Caco-2 (cell line): ENCODE measurements at regions not wholly inside any gene's neighbourhood (a gene's known extent, or its start where the extent isn't known, plus 50 kb on each side); places are given as distances from the start of the nearest gene placed in this dataset.

Source experiments
- BruUV-seq: library from RNA; stranded (reverse); fragments of 400-500 nt; replicated peaks from 2 replicates; lab custom pipeline; 2021; lab: Mats Ljungman, UMichigan
- CTCF ChIA-PET: fragments of 300-600 bp; sonication (Branson Sonifier 250); formaldehyde crosslinking; loops from one replicate; lab custom pipeline; 2022; ENCODE audit warnings: antibody characterized with exemption; lab: Charles Lee
- POLR2A ChIA-PET: fragments of 300-600 bp; sonication (Branson Sonifier 250); formaldehyde crosslinking; loops from one replicate; lab custom pipeline; 2022; ENCODE audit warnings: antibody characterized with exemption; lab: Charles Lee
- DNase-seq, 2 experiments: peaks; one replicate each; pipeline versions ENCODE4 v3.0.0 to v3.0.0-alpha.2; 2020 to 2022
- H3K27me3 ChIP-seq: replicated peaks from 2 replicates; pipeline ENCODE4 v1.6.0; 2011; ENCODE audit warnings: low read length; ENCODE audit not compliant: control insufficient read depth, insufficient read depth
- H3K36me3 ChIP-seq: 2 replicates; pipeline ENCODE4 v1.5.1; 2011; ENCODE audit warnings: low read length; ENCODE audit not compliant: control insufficient read depth, insufficient read depth
- H3K4me1 ChIP-seq: fragments of 250-450 bp; sonication (Bioruptor Pico); 2 replicates; pipeline ENCODE4 v1.5.1; 2020; ENCODE audit warnings: mild to moderate bottlenecking
- H3K4me3 ChIP-seq: 2 replicates; pipeline ENCODE4 v1.5.1; 2011; ENCODE audit warnings: low read depth, mild to moderate bottlenecking, control low read depth, low read length
- H3K9me3 ChIP-seq: fragments of 250-450 bp; sonication (Bioruptor Pico); 2 replicates; pipeline ENCODE4 v1.5.1; 2020; ENCODE audit warnings: mild to moderate bottlenecking, moderate library complexity
- H3K27ac Mint-ChIP-seq: one replicate; pipeline ENCODE4 v1.8.0; 2022; ENCODE audit warnings: mixed read lengths; ENCODE audit not compliant: unreplicated experiment
- H3K27me3 Mint-ChIP-seq: one replicate; pipeline ENCODE4 v1.8.0; 2022; ENCODE audit warnings: mixed read lengths; ENCODE audit not compliant: insufficient read depth, unreplicated experiment
- H3K36me3 Mint-ChIP-seq: one replicate; pipeline ENCODE4 v1.8.0; 2022; ENCODE audit warnings: mild to moderate bottlenecking, mixed read lengths; ENCODE audit not compliant: insufficient read depth, unreplicated experiment
- H3K4me1 Mint-ChIP-seq: one replicate; pipeline ENCODE4 v1.8.0; 2022; ENCODE audit warnings: low read depth, mixed read lengths; ENCODE audit not compliant: unreplicated experiment
- H3K4me3 Mint-ChIP-seq: one replicate; pipeline ENCODE4 v1.8.0; 2022; ENCODE audit warnings: mild to moderate bottlenecking, moderate library complexity, mixed read lengths; ENCODE audit not compliant: unreplicated experiment
- H3K9me3 Mint-ChIP-seq: one replicate; pipeline ENCODE4 v1.8.0; 2022; ENCODE audit warnings: mixed read lengths; ENCODE audit not compliant: unreplicated experiment
- intact Hi-C: fragments of 100-400 bp; cut with micrococcal nuclease; formaldehyde crosslinking; loops from one replicate; pipeline ENCODE4 v1.10.0; 2022; ENCODE audit not compliant: unreplicated experiment
- TF ChIP-seq, protein P1 (sequence below), 2 experiments: fragments of 200-600 bp in 1 of 2; IDR thresholded peaks; 1 replicate in 1 of 2; 2 replicates in 1 of 2; pipeline versions ENCODE4 v1.5.1 to v1.8.0; 2011 to 2022; ENCODE audit warnings: antibody characterized with exemption in 1 of 2, control low read depth in 1 of 2, inconsistent platforms in 1 of 2, low read depth in 1 of 2, low read length in 1 of 2, mild to moderate bottlenecking in 1 of 2, moderate library complexity in 1 of 2; ENCODE audit not compliant: insufficient read depth in 1 of 2, severe bottlenecking in 1 of 2, unreplicated experiment in 1 of 2

DNA sequence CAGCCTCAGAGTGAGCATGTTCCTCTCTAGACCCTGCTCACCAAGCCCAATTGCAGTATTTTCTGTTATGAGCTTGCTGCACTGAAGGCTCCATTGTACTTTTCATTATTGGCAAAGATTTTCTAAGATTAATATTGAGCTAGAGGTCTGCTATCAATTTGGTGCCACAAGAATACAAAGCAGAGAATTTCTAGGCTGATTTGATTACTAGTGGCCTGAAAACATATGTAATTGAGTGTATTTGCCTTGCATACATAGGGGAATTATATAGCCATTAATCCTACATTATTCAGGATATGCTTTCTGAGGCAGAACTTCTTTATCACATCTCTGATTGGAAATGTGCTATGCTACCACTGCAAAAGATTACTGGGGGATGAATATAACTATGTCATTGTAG, 322.9 kb upstream of the ZC3H12C start:
- no peak overlapping the region for H3K4me3 Mint-ChIP-seq
- DNase-seq, result no peak
- intact Hi-C loops, result no loop called here
- no peaks in the 10 kb centered on the region for H3K9me3 ChIP-seq
- H3K4me1 ChIP-seq, result no peaks in the 10 kb centered on the region
- H3K36me3 ChIP-seq, result no peaks in the 10 kb centered on the region
- H3K4me1 Mint-ChIP-seq, result no peaks in the 10 kb centered on the region
- H3K27me3 Mint-ChIP-seq, result peaks cover 8% of the 10 kb centered on the region
- TF ChIP-seq, protein P1, sequence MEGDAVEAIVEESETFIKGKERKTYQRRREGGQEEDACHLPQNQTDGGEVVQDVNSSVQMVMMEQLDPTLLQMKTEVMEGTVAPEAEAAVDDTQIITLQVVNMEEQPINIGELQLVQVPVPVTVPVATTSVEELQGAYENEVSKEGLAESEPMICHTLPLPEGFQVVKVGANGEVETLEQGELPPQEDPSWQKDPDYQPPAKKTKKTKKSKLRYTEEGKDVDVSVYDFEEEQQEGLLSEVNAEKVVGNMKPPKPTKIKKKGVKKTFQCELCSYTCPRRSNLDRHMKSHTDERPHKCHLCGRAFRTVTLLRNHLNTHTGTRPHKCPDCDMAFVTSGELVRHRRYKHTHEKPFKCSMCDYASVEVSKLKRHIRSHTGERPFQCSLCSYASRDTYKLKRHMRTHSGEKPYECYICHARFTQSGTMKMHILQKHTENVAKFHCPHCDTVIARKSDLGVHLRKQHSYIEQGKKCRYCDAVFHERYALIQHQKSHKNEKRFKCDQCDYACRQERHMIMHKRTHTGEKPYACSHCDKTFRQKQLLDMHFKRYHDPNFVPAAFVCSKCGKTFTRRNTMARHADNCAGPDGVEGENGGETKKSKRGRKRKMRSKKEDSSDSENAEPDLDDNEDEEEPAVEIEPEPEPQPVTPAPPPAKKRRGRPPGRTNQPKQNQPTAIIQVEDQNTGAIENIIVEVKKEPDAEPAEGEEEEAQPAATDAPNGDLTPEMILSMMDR (IDR thresholded peaks at IDR 0.05; ENCODE audit: insufficient read depth in 1 of 2, low read depth in 1 of 2, low read length in 1 of 2, severe bottlenecking in 1 of 2, unreplicated experiment in 1 of 2), result no peak
- no peaks in the 10 kb centered on the region for H3K36me3 Mint-ChIP-seq
- H3K27me3 ChIP-seq, result no peaks in the 10 kb centered on the region; the same call in 1 of the 2 replicates
- ChIA-PET CTCF (no interaction called here), POLR2A (no interaction called here)
- H3K9me3 Mint-ChIP-seq, result no peaks in the 10 kb centered on the region
- H3K27ac Mint-ChIP-seq, result no peak overlapping the region
- no peak overlapping the region for H3K4me3 ChIP-seq
- no TSS peak for BruUV-seq

DNA sequence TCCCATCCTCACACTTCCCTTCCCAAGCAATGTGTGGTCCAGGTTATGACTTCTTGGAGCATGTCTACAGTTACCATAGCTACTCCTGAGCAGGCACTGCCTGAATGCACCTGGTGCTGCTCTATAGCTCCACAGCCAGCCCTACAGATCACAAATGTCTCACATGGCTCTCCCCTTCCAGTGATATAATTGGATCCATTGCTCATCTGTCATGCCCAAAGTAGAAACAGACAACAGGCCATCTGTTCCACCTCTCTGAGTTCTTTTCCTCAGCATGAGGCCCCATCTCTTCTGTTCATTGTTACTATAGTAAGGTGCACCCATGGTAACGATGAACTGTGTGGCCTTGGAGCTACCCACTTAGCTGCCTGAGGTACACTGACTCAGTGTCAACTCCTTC, 320.3 kb upstream of the ZC3H12C start:
- Histone ChIP-seq H3K36me3 (no peaks in the 10 kb centered on the region), H3K4me1 (no peaks in the 10 kb centered on the region), H3K27me3 (no peaks in the 10 kb centered on the region; the same call in 1 of the 2 replicates), H3K4me3 (no peak overlapping the region), H3K9me3 (no peaks in the 10 kb centered on the region)
- Mint-ChIP-seq H3K36me3 (no peaks in the 10 kb centered on the region), H3K4me3 (no peak overlapping the region), H3K9me3 (no peaks in the 10 kb centered on the region), H3K4me1 (no peaks in the 10 kb centered on the region), H3K27me3 (peaks cover 2% of the 10 kb centered on the region), H3K27ac (no peak overlapping the region)
- no TSS peak for BruUV-seq
- intact Hi-C loops, result no loop called here
- POLR2A ChIA-PET, result no interaction called here
- TF ChIP-seq, protein P1 (IDR thresholded peaks at IDR 0.05; ENCODE audit: insufficient read depth in 1 of 2, low read depth in 1 of 2, low read length in 1 of 2, severe bottlenecking in 1 of 2, unreplicated experiment in 1 of 2), result no peak
- CTCF ChIA-PET, result no interaction called here
- DNase-seq, result no peak

DNA sequence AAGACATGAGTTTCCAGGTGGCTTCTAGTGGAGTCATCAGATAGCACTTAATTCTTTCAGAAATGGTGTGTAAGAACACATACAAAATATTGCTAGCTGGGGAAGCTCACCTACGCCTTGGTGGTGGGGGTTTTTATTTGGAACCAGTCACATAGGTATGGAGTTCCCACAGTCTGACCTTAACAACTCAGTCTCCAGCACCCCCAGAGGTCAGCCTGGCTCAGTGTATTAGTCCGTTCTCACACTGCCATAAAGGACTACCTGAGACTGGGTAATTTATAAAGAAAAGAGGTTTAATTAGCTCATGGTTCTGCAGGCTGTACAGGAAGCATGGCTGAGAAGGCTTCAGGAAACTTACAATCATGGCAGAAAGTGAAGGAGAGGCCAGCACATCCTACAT, 317.5 kb upstream of the ZC3H12C start:
- TF ChIP-seq, protein P1 (IDR thresholded peaks at IDR 0.05; ENCODE audit: insufficient read depth in 1 of 2, low read depth in 1 of 2, low read length in 1 of 2, severe bottlenecking in 1 of 2, unreplicated experiment in 1 of 2), result no peak
- Histone ChIP-seq H3K4me1 (no peaks in the 10 kb centered on the region), H3K36me3 (no peaks in the 10 kb centered on the region), H3K27me3 (no peaks in the 10 kb centered on the region), H3K9me3 (no peaks in the 10 kb centered on the region), H3K4me3 (no peak overlapping the region)
- Mint-ChIP-seq H3K36me3 (no peaks in the 10 kb centered on the region), H3K27me3 (peaks cover 11% of the 10 kb centered on the region), H3K27ac (no peak overlapping the region), H3K4me3 (no peak overlapping the region), H3K9me3 (no peaks in the 10 kb centered on the region), H3K4me1 (no peaks in the 10 kb centered on the region)
- POLR2A ChIA-PET, result no interaction called here
- CTCF ChIA-PET, result no interaction called here
- BruUV-seq, result no TSS peak
- no peak for DNase-seq
- intact Hi-C loops, result no loop called here
